SK-N-MC (cell line): ENCODE measurements at regions not wholly inside any gene's neighbourhood (a gene's known extent, or its start where the extent isn't known, plus 50 kb on each side); places are given as distances from the start of the nearest gene placed in this dataset.

Experiments used
- EZH2 ChIP-seq: fragments of 200-600 bp; sonication (generic); IDR thresholded peaks from one replicate; pipeline ENCODE4 v1.6.1; 2017; ENCODE audit warnings: antibody characterized with exemption
- POLR2AphosphoS5 ChIP-seq: IDR thresholded peaks from 2 replicates; pipeline ENCODE4 v1.6.1; 2012; ENCODE audit warnings: mild to moderate bottlenecking, low read depth, low read length, borderline replicate concordance

GRCh38 chr15:69863446-69863845 lies 234.3 kb downstream of the TLE3 start:
- TF ChIP-seq EZH2 (no peak), POLR2AphosphoS5 (no peak)
